H1 (cell line): ENCODE measurements at regions not wholly inside any gene's neighbourhood (a gene's known extent, or its start where the extent isn't known, plus 50 kb on each side); places are given as distances from the start of the nearest gene placed in this dataset.

Experiments
- CHD2 ChIP-seq: IDR thresholded peaks from 2 replicates; pipeline ENCODE4 v1.6.1; 2012; ENCODE audit warnings: low read length, improper control_type of control experiment
- JUND ChIP-seq: IDR thresholded peaks from 2 replicates; pipeline ENCODE4 v1.6.1; 2011; ENCODE audit warnings: mild to moderate bottlenecking, improper control_type of control experiment, low read length
- SIN3A ChIP-seq, 2 experiments: IDR thresholded peaks in 1 of 2; conservative IDR thresholded peaks in 1 of 2; 2 replicates each; pipeline ENCODE4 v1.6.1; 2011 to 2012; ENCODE audit warnings: low read length in 2 of 2, improper control_type of control experiment in 1 of 2, low read depth in 1 of 2, mild to moderate bottlenecking in 1 of 2
- SIRT6 ChIP-seq: IDR thresholded peaks from one replicate; pipeline ENCODE4 v1.7.1; 2012; ENCODE audit warnings: low read length, inconsistent platforms
- YY1 ChIP-seq: IDR thresholded peaks from 2 replicates; pipeline ENCODE4 v1.6.1; 2011; ENCODE audit warnings: low read depth, mild to moderate bottlenecking, low read length
- TF ChIP-seq, protein P1 (sequence below): IDR thresholded peaks from 2 replicates; pipeline ENCODE4 v1.6.1; 2011; ENCODE audit warnings: low read length, improper control_type of control experiment

DNA sequence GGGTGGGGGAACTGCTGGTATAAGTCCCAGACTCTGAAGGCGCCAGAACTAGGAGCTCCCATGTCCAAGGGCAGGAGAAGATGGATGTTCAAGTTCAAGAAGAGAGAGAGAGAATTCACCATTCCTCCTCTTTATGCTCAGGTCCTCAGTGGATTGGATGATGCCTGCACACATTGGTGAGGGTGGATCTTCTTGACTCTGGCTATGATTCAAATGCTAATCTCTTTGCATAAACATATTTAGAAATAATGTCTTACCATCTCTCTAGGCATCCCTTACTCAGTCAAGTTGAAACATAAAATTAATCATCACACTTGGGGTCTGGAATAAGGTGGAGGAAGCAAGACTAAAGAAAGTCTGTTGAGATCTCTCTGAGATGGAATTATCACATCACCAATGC is 210.6 kb upstream of the CHST9 start (continued):
- TF ChIP-seq, protein P1, sequence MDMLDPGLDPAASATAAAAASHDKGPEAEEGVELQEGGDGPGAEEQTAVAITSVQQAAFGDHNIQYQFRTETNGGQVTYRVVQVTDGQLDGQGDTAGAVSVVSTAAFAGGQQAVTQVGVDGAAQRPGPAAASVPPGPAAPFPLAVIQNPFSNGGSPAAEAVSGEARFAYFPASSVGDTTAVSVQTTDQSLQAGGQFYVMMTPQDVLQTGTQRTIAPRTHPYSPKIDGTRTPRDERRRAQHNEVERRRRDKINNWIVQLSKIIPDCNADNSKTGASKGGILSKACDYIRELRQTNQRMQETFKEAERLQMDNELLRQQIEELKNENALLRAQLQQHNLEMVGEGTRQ = no peak
- TF ChIP-seq JUND = no peak
- no peak for TF ChIP-seq YY1
- TF ChIP-seq CHD2 = no peak
- TF ChIP-seq SIRT6 = no peak
- no peak for TF ChIP-seq SIN3A (conservative IDR thresholded peaks at IDR 0.05 in 1 of 2, IDR thresholded peaks at IDR 0.05 in 1 of 2; ENCODE audit: low read depth in 1 of 2, low read length in 2 of 2)
